ENCODE measurements at regions not wholly inside any gene's neighbourhood (a gene's known extent, or its start where the extent isn't known, plus 50 kb on each side); places are given as distances from the start of the nearest gene placed in this dataset.
"Not testable (repeated sequence)": the region's sequence is repeated elsewhere in the genome, so short reads cannot be mapped to it uniquely, and the experiment has no call there.

GRCh38 chr18:76610933-76611749 lies 116.1 kb upstream of the ZNF516 start:
- no peak for DNase-seq (ENCODE audit: low read depth in 3 of 3, low spot score in 1 of 3)

- no peak for DNase-seq (ENCODE audit: low read depth in 3 of 3, low spot score in 1 of 3)
These were observed 115.0 kb upstream of the ZNF516 start for GRCh38 chr18:76610012-76610411.

- no peak for DNase-seq (ENCODE audit: low read depth in 3 of 3, low spot score in 1 of 3)
These were observed 110.4 kb upstream of the ZNF516 start for GRCh38 chr18:76605341-76605929.

- no peak for DNase-seq (ENCODE audit: low read depth in 3 of 3, low spot score in 1 of 3)
These were observed 109.8 kb upstream of the ZNF516 start for GRCh38 chr18:76604935-76605240.

- no peak for DNase-seq (ENCODE audit: low read depth in 3 of 3, low spot score in 1 of 3)
These were observed 109.3 kb upstream of the ZNF516 start for GRCh38 chr18:76604108-76604934.

GRCh38 chr18:76602191-76602590 lies 107.1 kb upstream of the ZNF516 start:
- DNase-seq (ENCODE audit: low read depth in 3 of 3, low spot score in 1 of 3) = no peak

GRCh38 chr18:76600076-76600475 lies 105.0 kb upstream of the ZNF516 start:
- not testable (repeated sequence) for DNase-seq (ENCODE audit: low read depth in 3 of 3, low spot score in 1 of 3)

GRCh38 chr18:76594966-76595365 lies 99.9 kb upstream of the ZNF516 start:
- DNase-seq (ENCODE audit: low read depth in 3 of 3, low spot score in 1 of 3) = no peak

GRCh38 chr18:76593843-76594242 lies 98.8 kb upstream of the ZNF516 start:
- DNase-seq (ENCODE audit: low read depth in 3 of 3, low spot score in 1 of 3) = no peak

- no peak for DNase-seq (ENCODE audit: low read depth in 3 of 3, low spot score in 1 of 3)
These were observed 97.9 kb upstream of the ZNF516 start for GRCh38 chr18:76592981-76593381.

GRCh38 chr18:76592096-76592495 lies 97.1 kb upstream of the ZNF516 start:
- no peak for DNase-seq (ENCODE audit: low read depth in 3 of 3, low spot score in 1 of 3)

- no peak for DNase-seq (ENCODE audit: low read depth in 3 of 3, low spot score in 1 of 3)
These were observed 94.8 kb upstream of the ZNF516 start for GRCh38 chr18:76589866-76590265.

- no peak for DNase-seq (ENCODE audit: low read depth in 3 of 3, low spot score in 1 of 3)
These were observed 94.3 kb upstream of the ZNF516 start for GRCh38 chr18:76589316-76589715.

GRCh38 chr18:76588601-76589226 lies 93.7 kb upstream of the ZNF516 start:
- no peak for DNase-seq (ENCODE audit: low read depth in 3 of 3, low spot score in 1 of 3)

GRCh38 chr18:76587879-76588271 lies 92.8 kb upstream of the ZNF516 start:
- no peak for DNase-seq (ENCODE audit: low read depth in 3 of 3, low spot score in 1 of 3)

- DNase-seq (ENCODE audit: low read depth in 3 of 3, low spot score in 1 of 3) = no peak
These were observed 92.3 kb upstream of the ZNF516 start for GRCh38 chr18:76587147-76587878.

- DNase-seq (ENCODE audit: low read depth in 3 of 3, low spot score in 1 of 3) = no peak
These were observed 89.6 kb upstream of the ZNF516 start for GRCh38 chr18:76584414-76585310.

- no peak for DNase-seq (ENCODE audit: low read depth in 3 of 3, low spot score in 1 of 3)
These were observed 86.2 kb upstream of the ZNF516 start for GRCh38 chr18:76581261-76581660.

- no peak for DNase-seq (ENCODE audit: low read depth in 3 of 3, low spot score in 1 of 3)
These were observed 85.4 kb upstream of the ZNF516 start for GRCh38 chr18:76580288-76580962.

Measured in stimulated activated CD4-positive, alpha-beta T cell treated with anti-CD3 and anti-CD28 coated beads, TNF-alpha, amount 100 ng/mL, for 1 hour (primary cell).